AG20443 (cell line): ENCODE measurements at regions not wholly inside any gene's neighbourhood (a gene's known extent, or its start where the extent isn't known, plus 50 kb on each side); places are given as distances from the start of the nearest gene placed in this dataset.
"Not testable (repeated sequence)": the region's sequence is repeated elsewhere in the genome, so short reads cannot be mapped to it uniquely, and the experiment has no call there.

Experiments
- DNase-seq: peaks from one replicate; pipeline ENCODE4 v3.0.0; 2012; ENCODE audit warnings: low spot score, mixed read lengths

GRCh38 chr11:116373104-116373944 lies 399.5 kb downstream of the BUD13 start:
- no peak for DNase-seq

DNA sequence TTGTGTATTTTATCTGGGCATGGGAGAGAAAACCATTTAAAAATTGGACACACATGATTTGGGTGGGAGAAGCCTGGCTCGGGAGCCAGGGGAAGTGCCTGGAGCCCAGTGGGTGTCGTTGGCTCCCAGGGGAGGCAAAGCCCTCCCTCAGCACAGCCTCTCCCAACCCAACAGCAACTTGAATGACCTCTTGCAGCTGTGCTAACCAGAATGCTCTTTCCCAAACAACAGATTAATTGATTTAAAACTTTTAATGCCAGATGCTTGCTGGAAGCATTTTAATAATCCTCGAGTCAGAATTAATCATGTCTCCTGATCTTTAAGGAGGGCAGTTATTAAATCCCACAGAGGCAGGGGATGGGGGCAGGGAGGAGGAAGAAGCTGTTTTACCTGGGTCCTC lies 401.6 kb downstream of the BUD13 start:
- DNase-seq: no peak

DNA sequence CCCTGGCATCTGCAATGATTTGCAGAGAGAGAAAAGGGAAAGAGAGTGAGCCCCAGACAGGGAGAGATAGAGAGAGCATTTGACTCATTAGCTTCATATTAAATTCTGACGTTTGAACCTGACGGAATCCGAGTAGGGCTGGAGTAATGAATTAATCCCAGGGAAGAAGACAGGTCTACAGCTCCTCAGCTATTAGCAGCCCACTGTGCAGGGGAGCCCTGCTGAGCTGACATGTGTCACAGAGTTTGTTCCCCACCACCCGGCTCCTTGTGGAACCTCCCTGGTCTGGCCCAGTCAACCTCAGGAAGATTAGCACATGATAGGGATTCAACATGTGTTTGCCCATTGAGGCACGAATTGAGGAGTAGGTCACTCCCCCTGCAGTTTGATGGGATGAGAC lies 404.0 kb downstream of the BUD13 start:
- no peak for DNase-seq

DNA sequence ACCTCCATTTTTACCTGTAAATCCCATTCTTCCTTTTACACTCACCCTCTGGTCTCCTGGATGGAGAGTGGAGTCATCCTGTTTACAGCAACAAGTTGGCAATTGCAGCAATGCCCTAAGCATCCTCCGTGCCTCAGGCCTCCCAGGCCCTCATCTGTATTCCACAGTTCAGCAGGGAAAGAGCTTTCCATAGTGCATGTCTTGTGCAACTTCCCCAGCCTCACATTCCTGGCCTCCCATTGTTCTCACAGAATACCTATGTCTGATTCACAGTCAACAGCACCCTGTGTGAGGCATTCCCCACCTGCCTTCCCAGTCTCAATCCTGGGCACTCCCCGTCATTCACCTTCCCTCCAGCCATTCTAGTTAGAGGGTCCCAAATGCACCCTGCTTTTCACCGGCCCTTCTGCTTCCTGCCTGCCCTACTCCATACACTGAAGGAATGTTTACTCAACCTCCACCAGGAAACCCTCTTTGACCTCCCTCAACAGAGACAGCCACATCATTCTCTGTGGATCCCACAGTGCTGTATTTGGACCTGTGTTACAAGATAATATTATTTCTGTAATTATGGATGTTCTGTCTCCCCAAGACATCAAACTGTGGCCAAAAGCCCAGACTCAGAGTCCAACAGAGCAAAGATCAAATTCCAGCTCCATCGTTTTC lies 405.7 kb downstream of the BUD13 start:
- DNase-seq: no peak

DNA sequence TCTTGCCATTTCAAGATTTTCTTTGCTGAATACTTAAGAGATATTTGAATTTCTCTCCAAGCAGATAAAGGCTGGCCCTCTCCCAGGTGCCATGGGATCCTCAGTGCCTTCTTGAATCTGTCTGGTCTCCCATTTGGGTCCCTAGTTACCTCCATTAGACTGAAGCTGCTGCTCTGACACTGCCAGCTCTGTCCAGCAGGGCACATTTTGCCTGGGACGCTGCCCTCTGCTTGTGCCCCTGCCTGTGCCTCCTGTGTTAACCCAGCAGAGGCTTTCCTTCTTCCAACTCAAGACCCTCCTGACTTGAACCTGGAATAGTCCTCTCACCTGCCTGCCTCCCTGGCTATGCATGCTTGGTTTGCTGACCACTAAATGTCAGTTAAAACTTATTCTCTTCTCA lies 406.3 kb downstream of the BUD13 start:
- no peak for DNase-seq

GRCh38 chr11:116364925-116365324 lies 407.9 kb downstream of the BUD13 start:
- DNase-seq: not testable (repeated sequence)

DNA sequence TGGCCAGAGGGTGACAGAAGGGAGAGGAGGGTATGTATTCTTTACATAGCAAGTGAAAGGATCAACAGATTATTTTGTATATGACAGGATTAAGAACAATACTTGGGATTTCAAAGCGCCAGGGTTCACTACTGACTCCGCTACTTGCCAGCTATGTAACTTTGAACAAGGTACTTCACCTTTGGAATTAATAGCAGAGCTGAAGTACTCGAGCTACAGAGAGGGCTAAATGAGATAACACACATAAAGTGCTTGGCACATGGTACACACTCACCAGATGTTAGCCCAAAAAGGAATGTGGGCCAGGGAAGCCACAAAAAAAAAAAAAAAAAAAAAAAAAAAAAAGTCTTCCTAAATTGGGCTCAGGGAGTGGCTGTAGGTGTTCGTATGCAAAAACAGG lies 408.4 kb downstream of the BUD13 start:
- DNase-seq: no peak

- no peak for DNase-seq
Observed at GRCh38 chr11:116360221-116360941, 412.4 kb downstream of the BUD13 start.

DNA sequence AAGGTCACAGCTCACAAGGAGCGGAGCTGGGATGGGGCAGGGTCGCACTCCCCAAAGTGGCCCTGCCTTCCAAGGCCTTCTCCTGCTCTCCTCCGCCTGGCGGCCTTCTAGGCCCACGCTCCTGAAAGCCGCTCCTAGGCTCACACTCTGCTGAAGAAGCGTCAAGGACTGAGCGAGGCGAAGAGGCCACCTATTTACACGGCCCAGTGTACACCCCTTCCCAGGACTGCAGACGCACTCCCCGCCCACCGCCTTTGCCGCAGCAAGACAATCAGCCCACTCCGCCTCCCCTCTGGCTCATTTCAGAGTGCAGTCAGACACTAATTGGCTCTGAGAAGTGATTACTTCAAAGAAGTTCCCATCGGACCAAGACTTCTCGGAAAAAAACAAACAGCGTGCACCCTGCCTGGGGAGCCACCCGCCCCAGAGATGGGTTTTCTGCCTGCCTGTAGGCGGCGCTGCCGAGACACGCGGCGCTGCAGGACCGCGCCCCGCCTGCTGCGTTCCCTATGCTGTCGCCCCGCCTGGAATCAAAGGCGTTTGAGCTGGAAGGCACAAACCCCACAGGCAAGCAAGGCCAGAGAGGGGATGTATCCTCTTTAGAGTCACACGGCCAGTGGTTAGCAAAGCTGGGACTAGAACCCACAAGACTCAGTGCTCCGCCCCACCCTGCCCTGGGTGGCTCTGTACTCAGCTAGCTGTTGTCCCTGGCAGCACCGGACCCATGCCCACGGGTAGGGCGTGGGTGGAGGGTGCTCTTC lies 414.8 kb downstream of the BUD13 start:
- no peak for DNase-seq

- DNase-seq: no peak
Observed at GRCh38 chr11:116356451-116356850, 416.3 kb downstream of the BUD13 start.

DNA sequence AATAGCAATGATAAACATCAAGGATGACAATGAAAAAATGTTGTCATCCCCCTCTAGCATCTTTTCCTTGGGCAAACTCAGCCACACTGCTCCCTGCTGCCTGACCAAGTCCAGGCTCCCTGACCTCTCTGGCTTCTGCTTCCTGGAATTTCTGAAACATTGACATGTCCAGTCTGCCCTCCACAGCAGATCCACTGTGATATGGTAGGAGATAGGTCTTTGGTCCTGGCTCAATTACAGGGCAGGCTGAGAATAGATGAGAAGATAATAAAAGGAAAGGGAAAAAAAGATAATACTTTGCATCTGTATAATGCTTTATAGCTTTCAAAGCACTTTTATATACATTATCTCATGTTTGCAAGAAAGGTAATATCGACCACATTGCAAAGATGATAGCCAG lies 417.7 kb downstream of the BUD13 start:
- no peak for DNase-seq

DNA sequence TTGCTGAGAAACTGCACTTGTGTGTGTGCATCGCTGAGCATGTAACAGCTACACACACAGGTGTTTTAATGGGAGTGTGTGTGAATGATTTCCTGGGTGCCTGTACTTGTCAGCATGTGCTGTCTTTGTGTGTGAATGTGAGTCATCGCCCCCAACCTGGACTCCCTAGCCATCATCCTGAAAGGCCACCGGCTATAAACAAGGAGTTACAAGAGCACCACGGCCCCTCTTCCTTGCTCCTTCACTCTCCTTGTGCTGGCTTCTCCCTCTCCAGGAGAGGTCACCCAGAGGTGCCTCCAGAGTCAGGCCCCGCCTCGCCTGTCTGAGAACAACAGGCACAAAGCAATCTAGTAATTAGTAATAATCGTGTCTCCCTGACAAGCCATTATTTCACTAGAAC lies 419.2 kb downstream of the BUD13 start:
- no peak for DNase-seq

DNA sequence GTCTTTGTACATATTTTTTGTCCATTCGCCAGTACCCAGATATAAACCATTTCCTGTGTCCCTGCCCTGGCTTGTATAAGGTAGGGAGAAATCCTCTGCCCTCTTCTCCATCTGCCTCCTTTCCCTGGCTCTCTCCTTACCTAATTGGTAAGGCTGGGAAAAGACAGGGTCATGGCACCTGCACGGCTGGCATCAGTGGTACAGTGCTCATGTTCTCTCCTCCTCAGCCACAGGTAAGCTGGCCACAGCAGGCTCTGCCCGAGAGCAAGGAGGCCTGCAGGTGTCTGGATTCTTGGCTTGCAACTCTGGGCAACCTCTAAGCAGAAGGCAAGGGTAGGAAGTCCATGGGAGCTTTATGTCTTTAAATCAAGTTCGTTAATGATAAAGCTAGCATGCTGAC lies 419.9 kb downstream of the BUD13 start:
- no peak for DNase-seq

GRCh38 chr11:116348226-116348625 lies 424.6 kb downstream of the BUD13 start:
- DNase-seq: no peak

DNA sequence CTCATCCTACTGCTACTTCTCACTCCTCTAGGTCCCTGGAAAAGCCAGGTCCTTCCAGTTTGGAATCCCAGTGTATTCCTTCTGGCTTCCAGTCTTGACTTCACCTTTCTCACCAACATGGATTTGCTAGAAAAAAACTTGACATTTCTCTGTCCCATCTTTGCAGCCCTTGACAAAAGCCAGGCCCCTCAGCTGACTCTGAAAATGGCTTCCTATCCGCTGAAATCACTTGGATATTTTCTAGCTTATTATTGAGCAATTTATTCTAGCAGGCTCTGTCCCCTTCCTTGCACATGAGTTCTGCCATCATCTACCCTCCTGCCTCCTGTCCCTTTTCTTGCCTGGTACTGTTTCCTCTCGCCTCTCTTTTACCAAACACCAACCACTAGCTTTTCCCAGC lies 427.2 kb downstream of the BUD13 start:
- DNase-seq: no peak

DNA sequence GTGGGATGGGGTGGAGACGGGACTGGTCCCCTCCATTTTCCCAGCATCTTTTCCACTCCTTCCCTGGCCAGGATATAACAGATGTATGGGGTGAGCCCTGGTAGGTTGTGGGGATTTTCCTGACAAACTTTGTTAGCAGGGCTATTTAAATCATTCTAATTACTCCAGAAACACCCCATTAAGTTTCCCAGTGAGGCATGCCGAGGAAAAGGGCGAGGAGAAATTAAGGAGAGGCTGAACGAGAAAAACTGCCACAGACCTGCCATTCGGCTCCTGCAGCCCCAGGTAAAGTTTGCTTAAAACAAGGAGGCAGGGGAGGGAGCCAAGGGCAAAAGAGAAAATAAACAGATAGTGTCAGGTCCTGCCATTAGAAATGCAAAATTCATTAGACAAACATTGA lies 428.2 kb downstream of the BUD13 start:
- DNase-seq: no peak

- no peak for DNase-seq
Observed at GRCh38 chr11:116343270-116343669, 429.5 kb downstream of the BUD13 start.

- DNase-seq: no peak
Observed at GRCh38 chr11:116342148-116342547, 430.6 kb downstream of the BUD13 start.

- no peak for DNase-seq
Observed at GRCh38 chr11:116339306-116340098, 433.3 kb downstream of the BUD13 start.

DNA sequence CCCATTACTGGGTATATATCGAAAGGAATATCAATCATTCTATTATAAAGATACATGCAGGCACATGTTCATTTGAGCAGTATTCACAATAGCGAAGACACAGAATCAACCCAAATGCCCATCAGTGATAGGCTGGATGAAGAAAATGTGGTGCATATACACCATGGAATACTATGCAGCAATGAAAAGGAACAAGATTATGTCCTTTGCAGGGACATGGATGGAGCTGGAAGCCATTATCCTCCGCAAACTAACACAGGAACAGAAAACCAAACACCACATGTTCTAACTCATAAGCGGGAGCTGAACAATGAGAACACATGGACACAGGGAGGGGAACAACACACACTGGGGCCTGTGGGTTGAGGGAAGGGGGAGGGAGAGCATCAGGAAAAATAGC lies 434.3 kb downstream of the BUD13 start:
- not testable (repeated sequence) for DNase-seq

- DNase-seq: no peak
Observed at GRCh38 chr11:116336540-116336939, 436.2 kb downstream of the BUD13 start.
